ENCODE measurements at regions not wholly inside any gene's neighbourhood (a gene's known extent, or its start where the extent isn't known, plus 50 kb on each side); places are given as distances from the start of the nearest gene placed in this dataset.

- no peak for TF ChIP-seq CTCF (IDR thresholded peaks at IDR 0.05)
- no peak for TF ChIP-seq POLR2A (IDR thresholded peaks at IDR 0.05)
Measured at GRCh38 chr5:84474126-84474525, 89.4 kb upstream of the EDIL3 start.
